Activated CD4-positive, alpha-beta T cell treated with anti-CD3 and anti-CD28 coated beads for 1 hour (primary cell): ENCODE measurements at regions not wholly inside any gene's neighbourhood (a gene's known extent, or its start where the extent isn't known, plus 50 kb on each side); places are given as distances from the start of the nearest gene placed in this dataset.

ENCODE experiments used
- DNase-seq: peaks from one replicate; pipeline ENCODE4 v3.0.0-alpha.2; 2020

GRCh38 chr3:110711851-110712516 lies 359.6 kb upstream of the NECTIN3 start:
- DNase-seq, result no peak

GRCh38 chr3:110727056-110727455 lies 344.6 kb upstream of the NECTIN3 start:
- no peak for DNase-seq

GRCh38 chr3:110731148-110731547 lies 340.5 kb upstream of the NECTIN3 start:
- DNase-seq, result no peak

- DNase-seq, result no peak
Measured at GRCh38 chr3:110732420-110732819, 339.2 kb upstream of the NECTIN3 start.

- DNase-seq, result no peak
Measured at GRCh38 chr3:110733045-110733444, 338.6 kb upstream of the NECTIN3 start.

GRCh38 chr3:110734524-110734923 lies 337.1 kb upstream of the NECTIN3 start:
- DNase-seq, result no peak

GRCh38 chr3:110736332-110736731 lies 335.3 kb upstream of the NECTIN3 start:
- no peak for DNase-seq

GRCh38 chr3:110738531-110738930 lies 333.1 kb upstream of the NECTIN3 start:
- no peak for DNase-seq

- no peak for DNase-seq
Measured at GRCh38 chr3:110741891-110742290, 329.7 kb upstream of the NECTIN3 start.

GRCh38 chr3:110743202-110743601 lies 328.4 kb upstream of the NECTIN3 start:
- no peak for DNase-seq

- no peak for DNase-seq
Measured at GRCh38 chr3:110743984-110744383, 327.6 kb upstream of the NECTIN3 start.

- no peak for DNase-seq
Measured at GRCh38 chr3:110744723-110745122, 326.9 kb upstream of the NECTIN3 start.

- DNase-seq, result no peak
Measured at GRCh38 chr3:110749006-110749405, 322.6 kb upstream of the NECTIN3 start.

- no peak for DNase-seq
Measured at GRCh38 chr3:110750201-110750600, 321.4 kb upstream of the NECTIN3 start.

GRCh38 chr3:110752307-110752706 lies 319.3 kb upstream of the NECTIN3 start:
- DNase-seq, result no peak

- no peak for DNase-seq
Measured at GRCh38 chr3:110753516-110753915, 318.1 kb upstream of the NECTIN3 start.

GRCh38 chr3:110754212-110754916 lies 317.3 kb upstream of the NECTIN3 start:
- no peak for DNase-seq

- no peak for DNase-seq
Measured at GRCh38 chr3:110755345-110755744, 316.3 kb upstream of the NECTIN3 start.

- no peak for DNase-seq
Measured at GRCh38 chr3:110756705-110757104, 314.9 kb upstream of the NECTIN3 start.

- no peak for DNase-seq
Measured at GRCh38 chr3:110758208-110758607, 313.4 kb upstream of the NECTIN3 start.

GRCh38 chr3:110767156-110767555 lies 304.5 kb upstream of the NECTIN3 start:
- no peak for DNase-seq

GRCh38 chr3:110767838-110768237 lies 303.8 kb upstream of the NECTIN3 start:
- no peak for DNase-seq

GRCh38 chr3:110773413-110773954 lies 298.1 kb upstream of the NECTIN3 start:
- no peak for DNase-seq

GRCh38 chr3:110774496-110775265 lies 296.9 kb upstream of the NECTIN3 start:
- DNase-seq, result no peak
